ENCODE measurements at regions not wholly inside any gene's neighbourhood (a gene's known extent, or its start where the extent isn't known, plus 50 kb on each side); places are given as distances from the start of the nearest gene placed in this dataset.

DNA sequence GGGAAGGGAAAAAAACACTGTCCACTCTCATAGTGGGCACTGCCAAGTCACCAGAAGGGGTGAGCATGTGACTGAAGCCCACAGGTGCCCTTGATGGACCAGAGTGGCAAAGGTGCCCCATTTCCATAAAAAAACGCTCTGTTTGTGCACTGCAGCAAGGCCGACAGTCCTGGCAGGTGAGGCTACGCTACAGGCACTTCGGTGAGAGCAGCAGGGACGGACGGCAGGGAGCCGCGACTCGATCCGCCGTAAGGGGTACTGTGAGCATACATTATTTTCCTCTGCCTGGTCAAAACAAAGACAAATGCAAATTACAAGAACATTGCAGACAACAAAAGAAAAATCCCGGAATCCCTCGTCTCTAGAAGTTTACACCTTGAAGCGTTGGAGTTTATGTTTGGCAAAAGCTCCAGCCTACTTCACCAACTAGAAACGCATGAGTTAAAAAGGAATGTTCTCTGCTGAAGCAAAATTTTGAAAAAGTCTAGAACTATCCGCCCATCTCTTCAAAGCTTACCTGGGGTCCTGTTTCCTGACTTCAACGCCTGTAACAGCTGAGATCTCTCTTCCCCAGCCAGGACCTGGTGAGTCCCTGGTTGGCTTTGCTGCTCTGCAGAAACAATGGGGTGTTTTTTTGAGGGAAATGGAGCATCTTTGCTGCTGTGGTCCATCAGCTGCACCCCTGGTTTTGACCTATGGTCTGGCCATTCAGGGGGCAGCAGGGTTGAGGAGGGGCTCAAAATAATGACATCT lies 52.9 kb upstream of the RFLNA start:
- TF ChIP-seq, protein P1, sequence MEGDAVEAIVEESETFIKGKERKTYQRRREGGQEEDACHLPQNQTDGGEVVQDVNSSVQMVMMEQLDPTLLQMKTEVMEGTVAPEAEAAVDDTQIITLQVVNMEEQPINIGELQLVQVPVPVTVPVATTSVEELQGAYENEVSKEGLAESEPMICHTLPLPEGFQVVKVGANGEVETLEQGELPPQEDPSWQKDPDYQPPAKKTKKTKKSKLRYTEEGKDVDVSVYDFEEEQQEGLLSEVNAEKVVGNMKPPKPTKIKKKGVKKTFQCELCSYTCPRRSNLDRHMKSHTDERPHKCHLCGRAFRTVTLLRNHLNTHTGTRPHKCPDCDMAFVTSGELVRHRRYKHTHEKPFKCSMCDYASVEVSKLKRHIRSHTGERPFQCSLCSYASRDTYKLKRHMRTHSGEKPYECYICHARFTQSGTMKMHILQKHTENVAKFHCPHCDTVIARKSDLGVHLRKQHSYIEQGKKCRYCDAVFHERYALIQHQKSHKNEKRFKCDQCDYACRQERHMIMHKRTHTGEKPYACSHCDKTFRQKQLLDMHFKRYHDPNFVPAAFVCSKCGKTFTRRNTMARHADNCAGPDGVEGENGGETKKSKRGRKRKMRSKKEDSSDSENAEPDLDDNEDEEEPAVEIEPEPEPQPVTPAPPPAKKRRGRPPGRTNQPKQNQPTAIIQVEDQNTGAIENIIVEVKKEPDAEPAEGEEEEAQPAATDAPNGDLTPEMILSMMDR (IDR thresholded peaks at IDR 0.05; ENCODE audit: low read depth, low read length) = no peak
- TF ChIP-seq POLR2A (IDR thresholded peaks at IDR 0.05; ENCODE audit: extremely low read depth, insufficient read length) (no peak), MYC (IDR thresholded peaks at IDR 0.05; ENCODE audit: low read depth, low read length) (no peak)
- TF ChIP-seq, protein P2, sequence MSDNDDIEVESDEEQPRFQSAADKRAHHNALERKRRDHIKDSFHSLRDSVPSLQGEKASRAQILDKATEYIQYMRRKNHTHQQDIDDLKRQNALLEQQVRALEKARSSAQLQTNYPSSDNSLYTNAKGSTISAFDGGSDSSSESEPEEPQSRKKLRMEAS (IDR thresholded peaks at IDR 0.05; ENCODE audit: low read depth, low read length) = no peak
